IMR-90 (cell line): ENCODE measurements at regions not wholly inside any gene's neighbourhood (a gene's known extent, or its start where the extent isn't known, plus 50 kb on each side); places are given as distances from the start of the nearest gene placed in this dataset.

Source experiments
- ATAC-seq: fragments of 200-7000 bp; cut with Tn5 transposase; 2 replicates; pipeline ENCODE4 v1.9.1; 2020; ENCODE audit warnings: low read depth, mild to moderate bottlenecking, moderate library complexity
- BruUV-seq: library from RNA; stranded (reverse); fragments of 400-500 nt; replicated peaks from 2 replicates; lab custom pipeline; 2021; lab: Mats Ljungman, UMichigan
- CTCF ChIA-PET: fragments of 300-600 bp; formaldehyde crosslinking; extraction: SDS; loops from one replicate; lab custom pipeline; 2021; ENCODE audit warnings: antibody characterized with exemption; lab: Yijun Ruan, JAX
- POLR2A ChIA-PET: fragments of 300-600 bp; sonication (Branson Sonifier 250); formaldehyde crosslinking; loops from one replicate; lab custom pipeline; 2022; ENCODE audit warnings: antibody characterized with exemption; ENCODE audit not compliant: unreplicated experiment; lab: Charles Lee
- DNase-seq: peaks from one replicate; pipeline ENCODE4 v3.0.0; 2013
- H2AFZ ChIP-seq: replicated peaks from 2 replicates; pipeline ENCODE3; 2013; ENCODE audit warnings: low read length, mild to moderate bottlenecking; ENCODE audit not compliant: poor library complexity
- H2AK5ac ChIP-seq: 2 replicates; pipeline ENCODE4 v1.6.1; 2013; ENCODE audit warnings: low read depth, low read length, inconsistent platforms
- H2AK9ac ChIP-seq: replicated peaks from 2 replicates; pipeline ENCODE3; 2013; ENCODE audit warnings: mild to moderate bottlenecking, low read depth, low read length, moderate library complexity; ENCODE audit not compliant: poor library complexity
- H2BK120ac ChIP-seq: 2 replicates; pipeline ENCODE4 v1.6.1; 2013; ENCODE audit warnings: low read depth, low read length, inconsistent platforms
- H2BK15ac ChIP-seq: 3 replicates; pipeline ENCODE4 v1.6.1; 2013; ENCODE audit warnings: low read depth, low read length, inconsistent platforms
- H2BK20ac ChIP-seq: 2 replicates; pipeline ENCODE4 v1.6.1; 2013; ENCODE audit warnings: low read depth, mild to moderate bottlenecking, inconsistent platforms, low read length, moderate library complexity
- H2BK5ac ChIP-seq: 2 replicates; pipeline ENCODE4 v1.6.1; 2013; ENCODE audit warnings: mild to moderate bottlenecking, low read depth, low read length, inconsistent platforms; ENCODE audit not compliant: poor library complexity, severe bottlenecking
- H3K14ac ChIP-seq: replicated peaks from 2 replicates; pipeline ENCODE4 v1.6.1; 2013; ENCODE audit warnings: low read depth, low read length, inconsistent platforms
- H3K18ac ChIP-seq: 2 replicates; pipeline ENCODE4 v1.6.1; 2013; ENCODE audit warnings: low read depth, low read length, control low read depth
- H3K23ac ChIP-seq: 2 replicates; pipeline ENCODE4 v1.6.1; 2013; ENCODE audit warnings: low read depth, low read length, inconsistent platforms
- H3K27ac ChIP-seq: 2 replicates; pipeline ENCODE4 v1.5.1; 2013; ENCODE audit warnings: mild to moderate bottlenecking, control low read depth, low read length; ENCODE audit not compliant: insufficient read depth
- H3K27me3 ChIP-seq: 2 replicates; pipeline ENCODE4 v1.6.1; 2013; ENCODE audit warnings: low read length; ENCODE audit not compliant: control insufficient read depth, insufficient read depth
- H3K36me3 ChIP-seq: 2 replicates; pipeline ENCODE4 v1.6.1; 2013; ENCODE audit warnings: low read length, mixed read lengths; ENCODE audit not compliant: control insufficient read depth, insufficient read depth
- H3K4ac ChIP-seq: 2 replicates; pipeline ENCODE4 v1.6.1; 2013; ENCODE audit warnings: low read depth, low read length, inconsistent platforms
- H3K4me1 ChIP-seq: 2 replicates; pipeline ENCODE4 v1.6.1; 2013; ENCODE audit warnings: low read length, mixed read lengths; ENCODE audit not compliant: control insufficient read depth, insufficient read depth
- H3K4me2 ChIP-seq: 2 replicates; pipeline ENCODE4 v1.6.1; 2013; ENCODE audit warnings: low read depth, mild to moderate bottlenecking, control low read depth, low read length, moderate library complexity
- H3K4me3 ChIP-seq: 2 replicates; pipeline ENCODE4 v1.5.1; 2013; ENCODE audit warnings: low read depth, mild to moderate bottlenecking, control low read depth, low read length, moderate library complexity; ENCODE audit not compliant: insufficient read depth
- H3K56ac ChIP-seq: 2 replicates; pipeline ENCODE4 v1.6.1; 2013; ENCODE audit warnings: low read length, inconsistent platforms; ENCODE audit not compliant: insufficient read depth; ENCODE audit errors: extremely low read depth
- H3K79me1 ChIP-seq, 2 experiments: 2 replicates each; pipeline ENCODE4 v1.6.1; 2013; ENCODE audit warnings: low read length in 2 of 2, inconsistent platforms in 1 of 2, low read depth in 1 of 2
- H3K9ac ChIP-seq: 2 replicates; pipeline ENCODE4 v1.6.1; 2013; ENCODE audit warnings: low read depth, low read length, control low read depth
- H3K9me1 ChIP-seq: 2 replicates; pipeline ENCODE4 v1.6.1; 2013; ENCODE audit warnings: low read length, inconsistent platforms; ENCODE audit not compliant: insufficient read depth
- H3K9me3 ChIP-seq: 2 replicates; pipeline ENCODE4 v1.6.1; 2013; ENCODE audit warnings: low read length; ENCODE audit not compliant: control insufficient read depth, insufficient read depth
- H4K20me1 ChIP-seq: 2 replicates; pipeline ENCODE4 v1.6.1; 2013; ENCODE audit warnings: low read length, inconsistent platforms; ENCODE audit not compliant: insufficient read depth
- H4K5ac ChIP-seq: 2 replicates; pipeline ENCODE4 v1.6.1; 2013; ENCODE audit warnings: mild to moderate bottlenecking, low read depth, low read length, control low read depth
- H4K8ac ChIP-seq, 2 experiments: 2 replicates each; pipeline ENCODE4 v1.6.1; 2013; ENCODE audit warnings: low read depth in 2 of 2, low read length in 2 of 2, control low read depth in 1 of 2, inconsistent platforms in 1 of 2
- H4K91ac ChIP-seq: 2 replicates; pipeline ENCODE4 v1.6.1; 2013; ENCODE audit warnings: low read depth, low read length, inconsistent platforms; ENCODE audit not compliant: insufficient read depth
- CEBPB ChIP-seq: IDR thresholded peaks from 2 replicates; pipeline ENCODE4 v1.6.1; 2012; ENCODE audit warnings: low read depth, low read length, improper control_type of control experiment
- MAFK ChIP-seq: IDR thresholded peaks from 2 replicates; pipeline ENCODE4 v1.6.1; 2012; ENCODE audit warnings: low read depth, low read length, improper control_type of control experiment
- MAZ ChIP-seq: IDR thresholded peaks from 2 replicates; pipeline ENCODE4 v1.6.1; 2012; ENCODE audit warnings: low read depth, mild to moderate bottlenecking, low read length, improper control_type of control experiment, moderate library complexity, borderline replicate concordance
- RCOR1 ChIP-seq: IDR thresholded peaks from 2 replicates; pipeline ENCODE4 v1.6.1; 2012; ENCODE audit warnings: mild to moderate bottlenecking, low read length, improper control_type of control experiment; ENCODE audit not compliant: insufficient replicate concordance
- RFX5 ChIP-seq: IDR thresholded peaks from 2 replicates; pipeline ENCODE4 v1.8.0; 2012; ENCODE audit warnings: low read depth, mild to moderate bottlenecking, low read length, moderate library complexity
- WGBS, 2 experiments: methylation state at CpG; one replicate each; pipeline versions ENCODE4 v1.1.5 to v1.1.7; 2013; ENCODE audit warnings: missing lambda C conversion rate in 2 of 2; ENCODE audit not compliant: insufficient read length in 1 of 2; ENCODE audit errors: extremely low coverage in 2 of 2; 5-methylcytosine and 5-hydroxymethylcytosine counted together
- dilution Hi-C: fragments of 300-500 bp; cut with HindIII; formaldehyde crosslinking; loops from one replicate; pipeline ENCODE4 v1.14.3; 2018; ENCODE audit warnings: low sequenced_read_pairs; ENCODE audit not compliant: unreplicated experiment
- in situ Hi-C: fragments of 300-500 bp; cut with MboI; formaldehyde crosslinking; loops from 3 replicates; pipeline ENCODE4 v1.14.3; 2019; ENCODE audit warnings: low sequenced_read_pairs, inconsistent platforms, mixed read lengths
- intact Hi-C: fragments of 100-400 bp; cut with micrococcal nuclease; formaldehyde crosslinking; loops from 2 replicates; pipeline ENCODE4 v1.10.0; 2022
- TF ChIP-seq, protein P1 (sequence below): fragments of 150-350 bp; IDR thresholded peaks from 2 replicates; pipeline ENCODE4 v1.6.1; 2016; ENCODE audit warnings: low read depth, mild to moderate bottlenecking, low read length, moderate library complexity, borderline replicate concordance

DNA sequence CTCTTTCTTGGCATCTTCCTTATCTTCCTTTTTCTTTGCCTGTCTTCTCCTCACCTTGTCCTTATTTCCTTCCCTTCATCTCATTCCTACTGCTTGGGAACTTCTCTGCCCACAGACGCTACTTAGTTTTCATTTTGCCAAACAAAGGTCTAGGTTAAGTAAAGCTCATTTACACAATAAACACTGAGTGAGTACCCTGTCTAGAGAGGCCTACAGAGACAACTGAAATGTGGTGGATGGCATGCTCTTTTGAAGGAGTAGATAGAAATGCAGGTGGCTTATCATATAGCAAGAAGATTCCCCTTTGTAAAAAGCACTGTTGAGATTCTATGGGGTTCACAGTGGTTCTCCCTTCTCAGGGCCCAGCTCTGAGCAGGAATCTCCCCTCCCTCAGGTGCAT, 319.0 kb downstream of the CNTN3 start:
- Histone ChIP-seq H3K4me1 (no peaks in the 10 kb centered on the region), H4K8ac (no peak overlapping the region), H3K23ac (no peak overlapping the region), H3K9me3 (no peaks in the 10 kb centered on the region), H3K4ac (no peak overlapping the region), H3K18ac (no peak overlapping the region), H3K4me3 (no peak overlapping the region), H3K4me2 (no peak overlapping the region), H2BK15ac (no peak overlapping the region), H4K20me1 (no peaks in the 10 kb centered on the region), H3K36me3 (no peaks in the 10 kb centered on the region), H3K27ac (no peak overlapping the region), H3K56ac (no peak overlapping the region), H2BK20ac (no peak overlapping the region), H2AFZ (no peak overlapping the region), H2BK120ac (no peak overlapping the region), H2AK9ac (no peak overlapping the region), H3K9me1 (no peaks in the 10 kb centered on the region), H3K14ac (no peak overlapping the region), H4K5ac (no peak overlapping the region), H3K27me3 (no peaks in the 10 kb centered on the region), H2AK5ac (no peak overlapping the region), H4K91ac (no peak overlapping the region), H3K79me1 (no peaks in the 10 kb centered on the region), H3K9ac (no peak overlapping the region), H2BK5ac (no peak overlapping the region)
- POLR2A ChIA-PET, result no interaction called here
- no CpG with 5 or more reads among the region's 1 CpG for WGBS, 2 experiments
- dilution Hi-C loops, result no loop called here
- CTCF ChIA-PET, result no interaction called here
- no TSS peak for BruUV-seq
- in situ Hi-C loops, result no loop called here
- ATAC-seq (no peak), DNase-seq (no peak)
- TF ChIP-seq MAZ (no peak), RFX5 (no peak), CEBPB (no peak), MAFK (no peak), RCOR1 (no peak)
- TF ChIP-seq, protein P1, sequence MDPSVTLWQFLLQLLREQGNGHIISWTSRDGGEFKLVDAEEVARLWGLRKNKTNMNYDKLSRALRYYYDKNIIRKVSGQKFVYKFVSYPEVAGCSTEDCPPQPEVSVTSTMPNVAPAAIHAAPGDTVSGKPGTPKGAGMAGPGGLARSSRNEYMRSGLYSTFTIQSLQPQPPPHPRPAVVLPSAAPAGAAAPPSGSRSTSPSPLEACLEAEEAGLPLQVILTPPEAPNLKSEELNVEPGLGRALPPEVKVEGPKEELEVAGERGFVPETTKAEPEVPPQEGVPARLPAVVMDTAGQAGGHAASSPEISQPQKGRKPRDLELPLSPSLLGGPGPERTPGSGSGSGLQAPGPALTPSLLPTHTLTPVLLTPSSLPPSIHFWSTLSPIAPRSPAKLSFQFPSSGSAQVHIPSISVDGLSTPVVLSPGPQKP, result no peak
- intact Hi-C loops, result no loop called here
